Activated CD4-positive, alpha-beta memory T cell treated with anti-CD3 and anti-CD28 coated beads for 36 hours (primary cell): ENCODE measurements at regions not wholly inside any gene's neighbourhood (a gene's known extent, or its start where the extent isn't known, plus 50 kb on each side); places are given as distances from the start of the nearest gene placed in this dataset.

Source experiments
- CTCF ChIA-PET: fragments of 350-600 bp; sonication (Branson Sonifier 250); formaldehyde crosslinking; loops from one replicate; lab custom pipeline; 2021; ENCODE audit warnings: antibody characterized with exemption, inconsistent platforms; lab: Charles Lee
- POLR2A ChIA-PET: fragments of 350-600 bp; sonication (Branson Sonifier 250); formaldehyde crosslinking; loops from one replicate; lab custom pipeline; 2021; ENCODE audit warnings: antibody characterized with exemption; lab: Charles Lee
- DNase-seq: peaks from one replicate; pipeline ENCODE4 v3.0.0-alpha.2; 2020
- H3K27ac Mint-ChIP-seq: one replicate; pipeline ENCODE4 v1.8.0; 2021; ENCODE audit warnings: mixed read lengths
- H3K27me3 Mint-ChIP-seq: one replicate; pipeline ENCODE4 v1.8.0; 2021; ENCODE audit warnings: mixed read lengths
- H3K36me3 Mint-ChIP-seq: one replicate; pipeline ENCODE4 v1.8.0; 2021; ENCODE audit warnings: mixed read lengths
- H3K4me1 Mint-ChIP-seq: one replicate; pipeline ENCODE4 v1.8.0; 2021; ENCODE audit warnings: low read depth, mixed read lengths
- H3K4me3 Mint-ChIP-seq: one replicate; pipeline ENCODE4 v1.8.0; 2021; ENCODE audit warnings: mild to moderate bottlenecking, mixed read lengths
- H3K9me3 Mint-ChIP-seq: one replicate; pipeline ENCODE4 v1.8.0; 2021; ENCODE audit warnings: mixed read lengths
- intact Hi-C: fragments of 100-400 bp; cut with micrococcal nuclease; formaldehyde crosslinking; loops from one replicate; pipeline ENCODE4 v1.15.1; 2023

- no peaks in the 10 kb centered on the region for H3K27me3 Mint-ChIP-seq
- H3K4me1 Mint-ChIP-seq = no peaks in the 10 kb centered on the region
- peaks cover 5% of the 10 kb centered on the region for H3K9me3 Mint-ChIP-seq
- no peaks in the 10 kb centered on the region for H3K36me3 Mint-ChIP-seq
- intact Hi-C loops = no loop called here
- no peak overlapping the region for H3K27ac Mint-ChIP-seq
- ChIA-PET CTCF (interaction anchor here (0.6 kb wide), 1 partner anchor 1734 kb away, joined by 3 read pairs; no protein-coding TSS in a partner anchor), POLR2A (no interaction called here)
- H3K4me3 Mint-ChIP-seq = no peak overlapping the region
- no peak for DNase-seq
These were observed 891.1 kb upstream of the PCDH7 start for GRCh38 chr4:29829067-29829466.

GRCh38 chr4:29852537-29852936 lies 867.6 kb upstream of the PCDH7 start:
- intact Hi-C loops = no loop called here
- no peak overlapping the region for H3K27ac Mint-ChIP-seq
- H3K36me3 Mint-ChIP-seq = no peaks in the 10 kb centered on the region
- no peaks in the 10 kb centered on the region for H3K4me1 Mint-ChIP-seq
- ChIA-PET POLR2A (no interaction called here), CTCF (no interaction called here)
- no peak for DNase-seq
- no peak overlapping the region for H3K4me3 Mint-ChIP-seq
- peaks cover 6% of the 10 kb centered on the region for H3K9me3 Mint-ChIP-seq
- H3K27me3 Mint-ChIP-seq = no peaks in the 10 kb centered on the region

- no peak for DNase-seq
- intact Hi-C loops = no loop called here
- no peaks in the 10 kb centered on the region for H3K36me3 Mint-ChIP-seq
- peaks cover 9% of the 10 kb centered on the region for H3K9me3 Mint-ChIP-seq
- ChIA-PET CTCF (interaction anchor here (0.8 kb wide), 1 partner anchor 1411 kb away, joined by 3 read pairs; no protein-coding TSS in a partner anchor), POLR2A (no interaction called here)
- no peaks in the 10 kb centered on the region for H3K4me1 Mint-ChIP-seq
- H3K4me3 Mint-ChIP-seq = no peak overlapping the region
- H3K27ac Mint-ChIP-seq = no peak overlapping the region
- no peaks in the 10 kb centered on the region for H3K27me3 Mint-ChIP-seq
These were observed 866.3 kb upstream of the PCDH7 start for GRCh38 chr4:29853833-29854232.

- ChIA-PET POLR2A (no interaction called here), CTCF (no interaction called here)
- Mint-ChIP-seq H3K27me3 (no peaks in the 10 kb centered on the region), H3K4me3 (no peak overlapping the region), H3K9me3 (peaks cover 31% of the 10 kb centered on the region), H3K27ac (no peak overlapping the region), H3K36me3 (no peaks in the 10 kb centered on the region), H3K4me1 (no peaks in the 10 kb centered on the region)
- intact Hi-C loops = no loop called here
- no peak for DNase-seq
These were observed 858.9 kb upstream of the PCDH7 start for GRCh38 chr4:29861307-29861706.

GRCh38 chr4:29867412-29867811 lies 852.8 kb upstream of the PCDH7 start:
- Mint-ChIP-seq H3K27ac (no peak overlapping the region), H3K9me3 (peaks cover 20% of the 10 kb centered on the region), H3K4me3 (no peak overlapping the region), H3K36me3 (no peaks in the 10 kb centered on the region), H3K27me3 (no peaks in the 10 kb centered on the region), H3K4me1 (no peaks in the 10 kb centered on the region)
- intact Hi-C loops = no loop called here
- DNase-seq = no peak
- ChIA-PET CTCF (no interaction called here), POLR2A (no interaction called here)

GRCh38 chr4:29900336-29900735 lies 819.8 kb upstream of the PCDH7 start:
- intact Hi-C loops = no loop called here
- H3K9me3 Mint-ChIP-seq = peaks cover 7% of the 10 kb centered on the region
- CTCF ChIA-PET = no interaction called here
- H3K4me1 Mint-ChIP-seq = no peaks in the 10 kb centered on the region
- no peaks in the 10 kb centered on the region for H3K27me3 Mint-ChIP-seq
- POLR2A ChIA-PET = no interaction called here
- no peak overlapping the region for H3K4me3 Mint-ChIP-seq
- no peak for DNase-seq
- no peak overlapping the region for H3K27ac Mint-ChIP-seq
- H3K36me3 Mint-ChIP-seq = no peaks in the 10 kb centered on the region

GRCh38 chr4:29908276-29908675 lies 811.9 kb upstream of the PCDH7 start:
- Mint-ChIP-seq H3K4me1 (no peaks in the 10 kb centered on the region), H3K27me3 (no peaks in the 10 kb centered on the region), H3K9me3 (peaks cover 2% of the 10 kb centered on the region), H3K36me3 (no peaks in the 10 kb centered on the region), H3K27ac (no peak overlapping the region), H3K4me3 (no peak overlapping the region)
- no peak for DNase-seq
- POLR2A ChIA-PET = no interaction called here
- CTCF ChIA-PET = no interaction called here
- intact Hi-C loops = no loop called here

GRCh38 chr4:29927895-29928294 lies 792.3 kb upstream of the PCDH7 start:
- POLR2A ChIA-PET = no interaction called here
- intact Hi-C loops = no loop called here
- Mint-ChIP-seq H3K27me3 (no peaks in the 10 kb centered on the region), H3K36me3 (no peaks in the 10 kb centered on the region), H3K9me3 (peaks cover 15% of the 10 kb centered on the region), H3K4me3 (no peak overlapping the region), H3K4me1 (no peaks in the 10 kb centered on the region), H3K27ac (no peak overlapping the region)
- CTCF ChIA-PET = no interaction called here
- no peak for DNase-seq

GRCh38 chr4:29948451-29948850 lies 771.7 kb upstream of the PCDH7 start:
- H3K4me1 Mint-ChIP-seq = no peaks in the 10 kb centered on the region
- H3K27me3 Mint-ChIP-seq = no peaks in the 10 kb centered on the region
- no peak overlapping the region for H3K4me3 Mint-ChIP-seq
- H3K36me3 Mint-ChIP-seq = no peaks in the 10 kb centered on the region
- no peak for DNase-seq
- H3K9me3 Mint-ChIP-seq = peaks cover 11% of the 10 kb centered on the region
- no peak overlapping the region for H3K27ac Mint-ChIP-seq
- intact Hi-C loops = no loop called here
- POLR2A ChIA-PET = no interaction called here
- CTCF ChIA-PET = no interaction called here

GRCh38 chr4:29948858-29949257 lies 771.3 kb upstream of the PCDH7 start:
- POLR2A ChIA-PET = no interaction called here
- DNase-seq = no peak
- CTCF ChIA-PET = no interaction called here
- H3K9me3 Mint-ChIP-seq = peaks cover 9% of the 10 kb centered on the region
- no peak overlapping the region for H3K27ac Mint-ChIP-seq
- no peaks in the 10 kb centered on the region for H3K27me3 Mint-ChIP-seq
- H3K4me1 Mint-ChIP-seq = no peaks in the 10 kb centered on the region
- intact Hi-C loops = no loop called here
- no peak overlapping the region for H3K4me3 Mint-ChIP-seq
- no peaks in the 10 kb centered on the region for H3K36me3 Mint-ChIP-seq

- DNase-seq = no peak
- POLR2A ChIA-PET = no interaction called here
- Mint-ChIP-seq H3K4me3 (no peak overlapping the region), H3K36me3 (no peaks in the 10 kb centered on the region), H3K9me3 (peaks cover 6% of the 10 kb centered on the region), H3K27ac (no peak overlapping the region), H3K27me3 (no peaks in the 10 kb centered on the region), H3K4me1 (no peaks in the 10 kb centered on the region)
- CTCF ChIA-PET = no interaction called here
- intact Hi-C loops = no loop called here
These were observed 753.8 kb upstream of the PCDH7 start for GRCh38 chr4:29966386-29966785.

- Mint-ChIP-seq H3K27me3 (no peaks in the 10 kb centered on the region), H3K4me3 (no peak overlapping the region), H3K36me3 (no peaks in the 10 kb centered on the region), H3K9me3 (peaks cover 8% of the 10 kb centered on the region), H3K4me1 (no peaks in the 10 kb centered on the region), H3K27ac (no peak overlapping the region)
- intact Hi-C loops = no loop called here
- POLR2A ChIA-PET = no interaction called here
- CTCF ChIA-PET = no interaction called here
- DNase-seq = no peak
These were observed 749.5 kb upstream of the PCDH7 start for GRCh38 chr4:29970626-29971025.

GRCh38 chr4:29972121-29972520 lies 748.0 kb upstream of the PCDH7 start:
- no peaks in the 10 kb centered on the region for H3K36me3 Mint-ChIP-seq
- H3K9me3 Mint-ChIP-seq = peaks cover 8% of the 10 kb centered on the region
- CTCF ChIA-PET = no interaction called here
- H3K4me1 Mint-ChIP-seq = no peaks in the 10 kb centered on the region
- no peak overlapping the region for H3K27ac Mint-ChIP-seq
- no peak overlapping the region for H3K4me3 Mint-ChIP-seq
- POLR2A ChIA-PET = no interaction called here
- H3K27me3 Mint-ChIP-seq = no peaks in the 10 kb centered on the region
- intact Hi-C loops = no loop called here
- no peak for DNase-seq
